PC-3 (cell line): ENCODE measurements at regions not wholly inside any gene's neighbourhood (a gene's known extent, or its start where the extent isn't known, plus 50 kb on each side); places are given as distances from the start of the nearest gene placed in this dataset.

ENCODE experiments used
- EZH2 ChIP-seq: fragments of 300-600 bp; sonication (generic); IDR thresholded peaks from one replicate; pipeline ENCODE4 v1.6.1; 2017; ENCODE audit warnings: antibody characterized with exemption, mild to moderate bottlenecking, low read length; ENCODE audit not compliant: unreplicated experiment
- EZH2phosphoT487 ChIP-seq: fragments of 300-600 bp; sonication (generic); IDR thresholded peaks from 2 replicates; pipeline ENCODE4 v1.6.1; 2018; ENCODE audit warnings: mild to moderate bottlenecking, antibody characterized with exemption, low read length, borderline replicate concordance
- TF ChIP-seq, protein P1 (sequence below): fragments of 300-600 bp; sonication (generic); conservative IDR thresholded peaks from 2 replicates; pipeline ENCODE4 v1.5.1; 2017; ENCODE audit warnings: antibody characterized with exemption, low read depth, mild to moderate bottlenecking, low read length

DNA sequence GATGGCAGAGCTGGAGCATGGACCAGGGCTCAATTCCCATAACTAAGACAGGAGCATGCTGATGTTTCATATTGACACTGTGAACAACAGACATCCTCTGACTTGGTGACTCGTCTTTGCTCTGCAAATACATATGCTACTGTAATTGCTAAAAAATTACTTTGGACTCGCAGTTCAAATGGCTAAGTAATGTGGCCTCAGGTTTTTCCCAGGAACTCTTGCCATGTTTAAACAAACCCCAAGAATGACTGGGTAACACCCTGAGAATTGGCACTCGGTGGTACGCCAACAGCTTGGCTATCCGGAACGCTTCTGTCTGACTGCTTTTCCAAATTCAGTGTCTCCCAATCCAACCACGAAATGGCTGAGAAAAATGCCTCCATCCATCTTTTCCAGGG, 456.7 kb upstream of the THBS1 start:
- TF ChIP-seq, protein P1, sequence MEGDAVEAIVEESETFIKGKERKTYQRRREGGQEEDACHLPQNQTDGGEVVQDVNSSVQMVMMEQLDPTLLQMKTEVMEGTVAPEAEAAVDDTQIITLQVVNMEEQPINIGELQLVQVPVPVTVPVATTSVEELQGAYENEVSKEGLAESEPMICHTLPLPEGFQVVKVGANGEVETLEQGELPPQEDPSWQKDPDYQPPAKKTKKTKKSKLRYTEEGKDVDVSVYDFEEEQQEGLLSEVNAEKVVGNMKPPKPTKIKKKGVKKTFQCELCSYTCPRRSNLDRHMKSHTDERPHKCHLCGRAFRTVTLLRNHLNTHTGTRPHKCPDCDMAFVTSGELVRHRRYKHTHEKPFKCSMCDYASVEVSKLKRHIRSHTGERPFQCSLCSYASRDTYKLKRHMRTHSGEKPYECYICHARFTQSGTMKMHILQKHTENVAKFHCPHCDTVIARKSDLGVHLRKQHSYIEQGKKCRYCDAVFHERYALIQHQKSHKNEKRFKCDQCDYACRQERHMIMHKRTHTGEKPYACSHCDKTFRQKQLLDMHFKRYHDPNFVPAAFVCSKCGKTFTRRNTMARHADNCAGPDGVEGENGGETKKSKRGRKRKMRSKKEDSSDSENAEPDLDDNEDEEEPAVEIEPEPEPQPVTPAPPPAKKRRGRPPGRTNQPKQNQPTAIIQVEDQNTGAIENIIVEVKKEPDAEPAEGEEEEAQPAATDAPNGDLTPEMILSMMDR, result no peak
- TF ChIP-seq EZH2 (no peak), EZH2phosphoT487 (no peak)
